GM12891 (cell line): ENCODE measurements at regions not wholly inside any gene's neighbourhood (a gene's known extent, or its start where the extent isn't known, plus 50 kb on each side); places are given as distances from the start of the nearest gene placed in this dataset.

Source experiments
- DNase-seq: peaks from one replicate; pipeline ENCODE4 v3.0.0; 2011; ENCODE audit warnings: low spot score; ENCODE audit not compliant: insufficient read length
- FAIRE-seq: peaks from 2 replicates; lab custom pipeline; 2011; peaks lifted over from hg19 to GRCh38; lab: Jason Lieb, UNC
- PAX5 ChIP-seq: IDR thresholded peaks from 2 replicates; pipeline ENCODE4 v1.6.1; 2011; ENCODE audit warnings: low read length, moderate library complexity, mild to moderate bottlenecking; ENCODE audit not compliant: insufficient read depth, severe bottlenecking
- POLR2A ChIP-seq: IDR thresholded peaks from 2 replicates; pipeline ENCODE4 v1.6.1; 2011; ENCODE audit warnings: low read depth, low read length, control low read depth
- POLR2AphosphoS5 ChIP-seq: IDR thresholded peaks from 2 replicates; pipeline ENCODE4 v1.6.1; 2011; ENCODE audit warnings: low read depth, low read length, control low read depth
- POU2F2 ChIP-seq: IDR thresholded peaks from 2 replicates; pipeline ENCODE4 v1.6.1; 2011; ENCODE audit warnings: low read depth, mild to moderate bottlenecking, control low read depth, low read length, moderate library complexity
- SPI1 ChIP-seq: IDR thresholded peaks from 2 replicates; pipeline ENCODE4 v1.6.1; 2011; ENCODE audit warnings: low read depth, low read length, control low read depth
- TAF1 ChIP-seq: IDR thresholded peaks from 2 replicates; pipeline ENCODE4 v1.6.1; 2011; ENCODE audit warnings: low read depth, low read length, control low read depth

DNA sequence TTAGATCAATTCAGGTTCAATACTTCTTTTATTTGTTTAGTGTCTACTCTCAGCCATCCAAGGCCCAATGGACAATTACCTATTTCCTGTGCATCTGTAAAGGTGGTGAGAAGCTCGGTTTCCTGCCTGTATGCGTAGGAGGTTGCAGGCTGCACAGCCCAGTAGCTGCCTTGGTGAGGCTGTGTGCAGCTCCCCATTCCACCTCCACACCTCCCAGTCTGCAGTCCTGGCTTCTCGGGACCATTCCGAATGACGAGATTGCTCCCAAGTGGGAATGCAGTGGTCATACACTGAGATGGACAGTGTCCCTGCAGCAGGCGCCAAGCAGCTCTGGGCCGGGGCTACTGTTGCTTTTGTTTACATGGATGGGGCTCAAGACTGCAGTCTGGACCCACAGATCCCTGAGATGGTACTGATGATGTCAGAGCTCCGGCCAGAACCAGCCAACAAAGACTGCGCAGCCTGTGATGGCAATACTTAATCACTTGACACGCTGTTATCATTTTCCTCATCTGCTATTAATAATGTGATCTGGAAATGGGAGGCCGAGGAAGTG is 206.1 kb upstream of the IRX1 start:
- DNase-seq (no peak), FAIRE-seq (no peak)
- TF ChIP-seq TAF1: no peak
- TF ChIP-seq SPI1: no peak
- TF ChIP-seq POLR2A: no peak
- TF ChIP-seq POLR2AphosphoS5: no peak
- TF ChIP-seq PAX5: no peak
- TF ChIP-seq POU2F2: no peak

DNA sequence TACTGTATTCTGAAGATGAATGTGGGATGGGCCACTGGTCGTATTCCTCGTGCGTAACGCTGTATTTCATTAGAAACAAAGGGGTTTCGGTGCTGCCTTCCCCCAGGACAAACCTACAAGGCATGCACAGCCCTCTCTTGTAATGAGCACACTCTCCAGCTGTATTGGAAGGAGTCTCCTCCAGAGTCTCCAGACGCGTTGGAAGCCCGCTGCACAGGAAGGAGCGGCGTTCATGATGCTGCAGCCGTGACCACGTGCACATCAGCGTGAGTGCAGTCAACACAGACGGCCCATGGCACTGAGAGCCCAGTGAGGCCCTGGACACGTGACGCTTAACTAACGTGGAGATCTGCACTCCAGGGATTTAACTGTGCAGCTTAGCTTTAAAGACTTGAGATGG is 209.0 kb upstream of the IRX1 start:
- DNase-seq: no peak
- no peak for FAIRE-seq
- TF ChIP-seq SPI1 (no peak), POLR2A (no peak), TAF1 (no peak), POU2F2 (no peak), POLR2AphosphoS5 (no peak), PAX5 (no peak)

DNA sequence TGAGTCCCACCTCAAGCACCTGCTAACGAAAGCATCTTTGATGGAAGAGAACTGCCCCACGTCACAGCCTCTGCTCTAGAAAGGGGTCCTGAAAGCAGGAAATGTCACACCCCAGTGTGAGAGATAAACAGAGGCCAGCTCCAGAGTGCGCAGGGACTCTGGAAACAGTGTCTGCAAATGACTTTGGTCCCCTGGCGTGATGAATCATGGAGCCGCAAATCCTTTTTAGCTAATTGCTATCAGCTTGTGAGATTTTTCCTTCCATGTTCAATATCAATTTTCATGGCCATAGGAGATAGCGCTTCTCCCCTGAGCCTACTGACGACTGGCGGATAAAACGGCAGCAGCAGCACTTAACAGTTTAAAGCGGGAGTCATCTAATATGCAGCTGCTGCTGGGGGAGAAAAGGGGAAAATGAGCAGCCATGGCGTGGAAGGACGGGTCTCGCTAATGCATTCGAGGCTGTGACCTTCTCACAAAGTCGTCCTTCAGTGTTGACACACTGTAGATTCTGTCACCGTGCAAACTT is 209.6 kb upstream of the IRX1 start:
- TF ChIP-seq PAX5: no peak
- TF ChIP-seq POLR2AphosphoS5: no peak
- no peak for TF ChIP-seq POLR2A
- TF ChIP-seq SPI1: no peak
- TF ChIP-seq POU2F2: no peak
- no peak for TF ChIP-seq TAF1
- FAIRE-seq: no peak

DNA sequence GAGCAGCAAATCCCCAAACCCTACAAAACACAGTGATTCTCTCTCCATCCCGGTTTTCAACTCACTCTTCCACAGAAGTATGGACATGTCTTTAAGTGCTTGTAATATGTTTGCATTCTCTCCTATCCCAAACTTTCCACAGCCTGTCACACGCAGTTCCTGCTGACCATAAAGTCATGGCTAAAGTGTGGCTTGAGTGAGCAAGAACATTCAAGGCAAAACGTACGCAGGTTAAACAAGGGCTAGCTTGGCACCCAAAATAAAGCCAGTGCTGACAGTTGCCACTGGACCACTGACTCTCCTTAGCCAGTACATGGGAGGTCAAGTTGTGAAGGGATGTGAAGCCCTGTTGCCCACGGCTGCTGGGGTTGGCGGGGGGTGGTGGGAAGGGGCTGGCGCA is 211.1 kb upstream of the IRX1 start:
- FAIRE-seq (no peak), DNase-seq (no peak)
- TF ChIP-seq PAX5: no peak
- no peak for TF ChIP-seq TAF1
- TF ChIP-seq POLR2AphosphoS5: no peak
- TF ChIP-seq POLR2A: no peak
- TF ChIP-seq SPI1: no peak
- TF ChIP-seq POU2F2: no peak

More for the DNA sequence above, 209.6 kb upstream of the IRX1 start:
- no peak for DNase-seq

DNA sequence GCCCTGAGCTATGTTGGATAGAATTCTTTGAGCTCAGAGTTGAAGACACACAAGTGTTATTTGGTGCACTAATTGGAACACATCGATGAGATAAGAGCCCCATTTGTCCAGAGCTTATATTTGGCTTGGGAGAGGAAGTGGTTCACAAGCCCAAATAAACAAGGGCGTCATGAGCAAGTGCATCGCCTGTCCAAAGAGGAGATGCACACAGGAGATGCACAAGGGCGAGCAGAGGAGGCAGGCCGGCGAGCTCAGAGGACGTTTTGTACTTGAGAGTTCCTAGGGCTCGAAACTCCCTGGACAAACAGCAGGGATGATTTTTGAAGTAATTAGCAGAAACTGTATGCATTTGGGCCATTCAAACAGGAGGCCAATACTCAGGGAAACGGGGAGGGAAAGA is 212.8 kb upstream of the IRX1 start:
- no peak for TF ChIP-seq POLR2AphosphoS5
- no peak for TF ChIP-seq TAF1
- no peak for TF ChIP-seq PAX5
- TF ChIP-seq POU2F2: no peak
- no peak for TF ChIP-seq POLR2A
- no peak for TF ChIP-seq SPI1
- no peak for FAIRE-seq
- no peak for DNase-seq

DNA sequence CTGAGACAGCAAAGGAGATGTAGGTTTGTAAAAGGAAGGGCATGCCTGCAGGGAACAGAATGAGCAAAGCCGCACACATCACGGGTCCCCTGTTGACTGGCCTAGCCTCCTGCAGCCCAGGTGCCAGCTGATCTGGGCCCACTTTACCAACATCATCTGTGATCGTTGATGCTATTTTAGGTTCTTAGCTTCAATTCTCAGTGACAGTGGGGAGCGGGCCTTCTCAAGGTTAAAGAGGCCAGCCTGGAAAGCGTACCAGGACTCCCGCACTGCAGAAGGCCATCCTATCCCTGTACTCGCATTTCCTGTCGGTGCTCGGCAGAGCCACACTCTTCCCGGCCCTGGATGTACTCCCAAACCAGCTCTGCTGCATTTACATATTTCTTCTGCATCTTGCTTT is 213.5 kb upstream of the IRX1 start:
- DNase-seq: no peak
- TF ChIP-seq POU2F2 (no peak), PAX5 (no peak), SPI1 (no peak), POLR2A (no peak), TAF1 (no peak), POLR2AphosphoS5 (no peak)
- FAIRE-seq: no peak

DNA sequence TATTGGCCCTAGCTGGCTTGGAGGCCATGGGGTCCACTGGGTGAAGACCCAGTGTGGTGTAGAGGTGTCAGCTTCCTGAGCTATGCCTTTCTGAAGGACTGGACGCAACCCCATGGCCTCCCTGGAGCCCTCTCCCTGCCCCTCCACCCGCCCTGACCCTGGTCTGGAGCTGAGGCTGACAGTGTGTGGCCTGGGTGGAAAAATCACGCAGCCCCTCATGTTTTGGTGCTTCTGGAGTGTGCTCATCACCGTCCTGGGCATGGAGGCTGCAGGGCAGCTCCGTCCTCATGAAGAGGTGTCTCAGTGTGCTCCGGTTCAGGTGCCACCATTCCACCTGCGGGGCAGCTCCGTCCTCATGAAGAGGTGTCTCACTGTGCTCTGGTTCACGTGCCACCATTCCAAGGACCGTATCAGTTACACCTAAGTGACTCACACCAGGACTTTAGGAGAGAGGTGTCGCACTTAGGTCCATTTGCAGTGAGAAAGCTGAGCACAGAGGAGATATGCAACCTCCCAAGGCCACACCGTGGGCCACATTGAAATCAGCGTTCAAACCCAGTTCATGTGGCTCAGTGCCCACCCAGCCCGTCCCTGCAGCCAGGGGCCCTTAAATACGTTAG is 214.3 kb upstream of the IRX1 start:
- DNase-seq (no peak), FAIRE-seq (no peak)
- TF ChIP-seq TAF1: no peak
- no peak for TF ChIP-seq PAX5
- TF ChIP-seq SPI1: no peak
- no peak for TF ChIP-seq POU2F2
- no peak for TF ChIP-seq POLR2A
- no peak for TF ChIP-seq POLR2AphosphoS5

DNA sequence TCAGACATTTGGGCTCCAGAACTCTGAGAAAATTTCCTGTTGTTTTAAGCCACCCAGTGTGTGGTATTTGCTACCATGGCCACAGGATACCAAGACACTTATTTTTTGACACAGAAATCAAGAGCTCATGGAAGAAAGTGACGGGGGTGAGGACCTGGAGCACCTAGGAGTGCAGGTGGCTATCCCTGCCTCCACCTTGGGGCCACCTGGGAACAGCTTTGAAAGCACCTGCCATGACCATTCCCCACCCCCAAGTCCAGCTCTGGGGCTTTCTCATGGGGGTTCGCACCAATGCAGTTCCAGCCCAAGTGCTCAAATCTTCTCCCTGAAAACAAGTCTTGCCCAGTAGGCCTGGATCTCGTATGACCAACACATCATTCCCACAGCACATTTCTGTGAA is 214.9 kb upstream of the IRX1 start:
- TF ChIP-seq PAX5 (no peak), POLR2AphosphoS5 (no peak), POLR2A (no peak), TAF1 (no peak), SPI1 (no peak), POU2F2 (no peak)
- FAIRE-seq (no peak), DNase-seq (no peak)

DNA sequence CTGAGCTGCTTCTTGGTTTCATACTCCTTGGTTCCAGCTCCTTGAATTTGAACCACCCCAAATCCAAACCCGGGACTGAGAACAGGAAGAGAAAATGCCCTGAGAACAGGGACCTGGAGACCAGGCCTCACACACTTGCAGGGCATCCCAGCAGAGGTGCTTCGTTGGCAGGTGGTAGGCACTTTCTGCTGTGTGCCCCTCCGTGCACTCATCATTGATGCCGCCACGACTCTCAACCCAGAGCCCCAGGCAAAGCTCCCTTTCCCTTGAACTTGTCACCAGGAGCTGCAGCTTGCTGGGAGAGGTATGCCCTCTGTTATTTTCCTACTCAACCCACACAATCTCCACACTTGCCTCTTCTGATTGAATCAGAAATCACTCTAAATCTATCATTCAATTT is 217.8 kb upstream of the IRX1 start:
- FAIRE-seq: no peak
- DNase-seq: no peak
- TF ChIP-seq POLR2A: no peak

DNA sequence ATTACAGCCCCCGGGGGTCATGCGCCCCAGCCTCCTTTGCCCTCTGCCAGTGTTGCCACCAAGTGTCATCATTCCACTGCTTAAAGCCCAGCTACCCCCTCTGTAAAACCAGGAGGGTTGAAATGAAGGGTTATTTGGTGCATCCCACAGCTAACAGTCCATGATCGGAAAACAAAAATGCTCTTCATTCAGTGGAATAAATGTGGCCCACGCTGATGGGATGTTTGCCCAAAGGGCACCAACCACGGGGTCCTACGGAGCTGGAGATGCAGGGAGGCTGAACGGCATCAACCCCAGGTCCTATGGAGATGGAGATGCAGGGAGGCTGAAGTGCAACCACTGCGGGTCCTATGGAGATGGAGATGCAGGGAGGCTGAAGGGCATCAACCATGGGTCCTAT is 218.5 kb upstream of the IRX1 start:
- FAIRE-seq: no peak
- TF ChIP-seq TAF1: no peak
- TF ChIP-seq POLR2A: no peak
- no peak for TF ChIP-seq PAX5
- no peak for TF ChIP-seq SPI1
- no peak for TF ChIP-seq POLR2AphosphoS5
- no peak for TF ChIP-seq POU2F2
- no peak for DNase-seq

DNA sequence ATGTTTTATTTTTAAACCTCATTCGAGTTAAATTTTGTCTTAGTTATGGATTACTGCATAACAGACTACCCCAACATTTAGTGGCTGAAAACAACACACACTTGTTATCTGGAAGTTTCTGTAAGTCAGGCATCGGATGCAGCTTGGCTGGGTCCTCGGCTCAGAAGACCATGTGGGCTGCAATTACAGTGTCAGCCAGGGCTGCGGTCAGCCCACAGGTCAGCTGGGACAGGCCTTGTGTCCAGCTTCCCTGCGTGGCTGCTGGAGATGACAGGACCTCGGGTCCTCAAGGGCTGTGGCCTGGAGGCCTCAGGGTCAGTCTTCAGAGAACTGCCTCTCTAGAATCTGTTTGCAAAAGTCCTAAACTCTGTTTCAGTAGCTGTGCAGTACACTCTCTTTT is 219.0 kb upstream of the IRX1 start:
- FAIRE-seq: no peak
- no peak for TF ChIP-seq SPI1
- TF ChIP-seq TAF1: no peak
- no peak for TF ChIP-seq POLR2A
- TF ChIP-seq POLR2AphosphoS5: no peak
- no peak for TF ChIP-seq PAX5
- TF ChIP-seq POU2F2: no peak
- no peak for DNase-seq
